T-helper 1 cell (primary cell): ENCODE measurements at regions not wholly inside any gene's neighbourhood (a gene's known extent, or its start where the extent isn't known, plus 50 kb on each side); places are given as distances from the start of the nearest gene placed in this dataset.
A peak's percentile ranks its signal among the peaks of the same experiment; 100 is the strongest.

Experiments used
- DNase-seq, 5 donors: peaks; one replicate each; pipeline ENCODE4 v3.0.0-alpha.2; 2012 to 2020

DNA sequence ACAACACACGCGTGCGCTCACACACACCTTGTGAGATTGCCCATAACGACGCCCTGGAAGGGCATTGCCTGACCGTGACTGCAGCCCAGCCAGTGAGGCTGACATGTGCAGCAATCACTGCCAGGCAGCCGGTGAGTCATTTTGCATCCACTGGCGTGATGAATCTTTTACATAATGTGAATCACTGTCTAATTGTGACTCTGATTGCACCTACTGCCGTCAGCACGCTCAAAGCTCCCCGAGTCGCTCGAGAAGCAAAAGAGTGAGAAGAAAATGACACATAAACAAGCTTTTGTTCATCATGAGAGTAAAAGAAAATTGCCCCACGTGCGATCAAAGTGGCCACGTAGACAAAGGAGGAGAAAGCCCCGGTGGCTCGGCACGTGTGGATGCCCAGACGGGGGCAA is 117.4 kb upstream of the PFKP start:
- peak in 1 of 5 donors; percentile 73 for DNase-seq

DNA sequence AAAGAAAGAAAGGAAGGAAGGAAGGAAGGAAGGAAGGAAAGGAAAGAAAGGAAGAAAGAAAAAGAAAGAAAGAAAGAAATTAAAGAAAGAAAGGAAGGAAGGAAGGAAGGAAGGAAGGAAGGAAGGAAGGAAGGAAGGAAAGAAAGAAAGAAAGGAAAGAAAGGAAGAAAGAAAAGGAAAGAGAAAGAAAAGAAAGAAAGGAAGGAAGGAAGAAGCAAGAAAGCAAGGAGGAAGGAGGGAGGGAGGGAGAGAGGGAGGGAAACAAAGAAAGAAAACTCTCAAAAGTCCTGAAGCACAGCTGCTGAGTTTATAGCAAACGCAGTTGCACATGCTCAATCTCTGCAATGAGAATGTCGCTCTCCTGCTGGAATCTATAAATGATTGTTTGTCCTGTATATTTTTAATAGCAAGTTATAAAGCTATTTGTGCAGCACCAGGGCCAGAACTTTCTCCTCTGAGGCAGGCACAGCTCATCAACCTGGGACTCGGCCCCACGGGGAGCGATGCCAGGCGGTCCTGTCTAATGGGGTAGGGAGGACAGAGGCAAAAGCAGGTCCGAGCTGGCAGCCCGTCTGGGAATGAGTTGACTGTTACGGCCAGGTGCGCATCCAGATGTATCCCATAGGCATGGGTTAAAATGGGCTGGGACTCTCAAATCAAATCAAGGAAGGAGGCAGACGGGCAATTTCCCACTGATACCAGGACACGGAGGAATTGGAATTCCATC is 118.0 kb upstream of the PFKP start:
- no peak for DNase-seq

DNA sequence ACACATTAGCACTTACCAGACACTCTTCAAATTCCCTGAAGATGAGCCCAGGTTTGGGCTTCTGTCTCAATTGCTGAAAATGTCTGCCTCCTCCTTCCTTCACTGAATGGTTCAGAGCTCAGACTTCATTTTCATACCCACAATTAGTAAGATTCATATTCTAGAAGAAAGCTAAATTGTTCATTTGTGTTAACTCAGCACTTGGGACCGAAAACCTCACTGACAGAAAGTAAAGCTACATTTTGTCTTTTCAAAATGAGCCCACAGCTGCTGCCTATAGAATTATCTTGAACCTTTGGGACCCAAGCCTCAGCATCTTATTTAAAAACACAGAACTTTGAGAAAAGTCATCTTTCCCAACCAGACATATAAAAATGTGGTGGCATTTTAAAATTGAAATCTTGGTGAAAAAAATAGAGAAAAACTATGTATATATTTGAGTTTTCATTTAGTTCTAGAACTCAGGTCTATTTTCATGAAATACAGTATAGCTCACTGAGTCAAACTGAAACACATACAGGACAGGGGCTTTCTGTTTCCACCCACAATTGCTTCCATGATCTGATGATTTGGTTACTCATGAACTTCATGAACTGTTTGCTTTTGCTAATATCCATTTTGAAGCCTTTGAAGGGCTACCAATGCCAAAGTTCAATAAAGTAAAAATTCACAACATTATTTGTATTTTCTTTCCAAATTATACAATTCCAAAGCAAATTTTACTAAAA is 119.1 kb upstream of the PFKP start:
- DNase-seq: peak in 1 of 5 donors; percentile 62

DNA sequence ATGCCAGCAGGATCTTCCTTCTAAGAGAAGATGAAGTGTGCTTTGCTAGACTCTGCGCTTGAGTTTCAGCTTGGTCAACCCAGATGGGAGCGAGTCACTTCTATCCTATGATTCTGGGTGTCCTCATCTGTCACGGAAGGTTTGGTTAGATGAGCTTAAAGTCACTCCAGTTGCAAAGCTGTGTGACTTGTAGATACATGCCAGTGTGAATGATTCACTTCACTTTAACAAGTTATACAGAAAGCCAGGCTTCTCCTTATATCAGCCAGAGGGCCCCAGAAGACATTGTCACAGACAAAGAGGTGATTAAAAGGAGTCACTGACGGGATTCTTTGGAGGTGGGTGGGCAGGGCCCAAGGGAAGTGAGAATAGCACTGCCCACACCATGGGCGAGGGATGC is 122.6 kb upstream of the PFKP start:
- no peak for DNase-seq

DNA sequence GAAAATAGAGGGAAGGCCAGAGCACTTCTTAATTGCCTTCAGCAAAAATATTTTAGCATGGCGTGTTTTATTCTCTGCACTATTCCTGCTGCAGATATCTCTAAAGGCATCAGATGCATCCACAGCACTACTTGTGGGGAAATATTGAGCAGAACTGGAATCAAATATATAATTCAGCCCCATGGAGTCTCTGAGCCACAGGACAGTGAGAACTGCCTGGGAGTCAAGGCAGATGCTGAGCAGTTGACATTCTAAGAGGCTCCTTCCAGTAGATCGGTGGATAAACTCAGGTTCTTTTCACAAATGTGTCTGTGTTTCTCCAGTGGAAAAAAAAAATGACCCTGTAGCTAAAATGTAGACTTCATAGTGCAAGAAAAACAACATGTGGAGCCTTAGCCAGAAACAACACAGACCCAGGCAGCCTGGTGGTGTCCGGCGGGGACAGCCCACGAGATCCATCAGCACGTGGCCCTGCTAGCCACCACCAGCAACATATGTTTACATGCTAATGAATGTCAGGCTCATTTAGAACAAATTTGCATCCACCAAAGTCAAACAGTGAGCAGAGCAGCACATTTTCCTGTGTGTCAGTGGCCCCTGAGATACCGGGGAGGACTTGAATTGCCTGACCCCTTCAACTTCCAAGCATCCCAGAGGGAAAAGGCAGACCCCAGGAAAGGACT is 123.3 kb upstream of the PFKP start:
- DNase-seq: no peak

DNA sequence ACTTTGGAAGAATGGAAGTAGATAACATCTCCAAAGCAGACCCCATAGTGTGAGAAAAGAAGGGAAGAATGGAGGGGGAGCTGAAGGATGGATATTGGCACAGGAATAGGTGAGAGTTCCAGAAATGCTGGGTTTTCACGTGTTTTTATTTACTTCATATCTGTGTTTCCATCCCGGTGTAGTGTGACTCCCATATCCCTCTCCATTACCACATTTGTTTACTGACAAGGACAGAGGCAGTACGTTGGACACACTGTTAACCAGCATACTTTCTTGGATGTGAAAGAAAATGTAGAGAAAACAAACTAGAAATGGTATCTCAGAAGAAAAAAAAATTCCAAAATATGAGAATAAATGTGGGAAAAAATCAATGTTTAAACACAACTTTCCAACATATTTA is 124.4 kb upstream of the PFKP start:
- no peak for DNase-seq

DNA sequence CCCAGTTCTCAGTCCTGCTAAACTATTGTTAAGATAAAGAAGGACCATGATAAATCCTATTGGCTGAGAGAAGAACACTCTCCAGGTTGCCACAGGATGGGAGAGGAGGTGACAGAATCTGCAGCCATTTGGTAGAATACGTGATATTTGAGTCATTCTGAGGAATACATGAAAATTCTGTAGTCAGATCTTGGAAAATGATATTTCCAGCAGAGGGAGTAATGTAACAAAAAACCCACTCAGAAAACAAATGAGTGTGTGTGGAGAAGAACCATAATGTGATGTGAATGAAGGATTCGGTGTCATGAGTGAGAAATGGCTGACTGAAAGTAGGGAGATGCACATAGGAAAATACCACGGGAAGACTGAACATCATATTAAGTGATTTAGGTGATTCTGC is 128.5 kb upstream of the PFKP start:
- DNase-seq: no peak

DNA sequence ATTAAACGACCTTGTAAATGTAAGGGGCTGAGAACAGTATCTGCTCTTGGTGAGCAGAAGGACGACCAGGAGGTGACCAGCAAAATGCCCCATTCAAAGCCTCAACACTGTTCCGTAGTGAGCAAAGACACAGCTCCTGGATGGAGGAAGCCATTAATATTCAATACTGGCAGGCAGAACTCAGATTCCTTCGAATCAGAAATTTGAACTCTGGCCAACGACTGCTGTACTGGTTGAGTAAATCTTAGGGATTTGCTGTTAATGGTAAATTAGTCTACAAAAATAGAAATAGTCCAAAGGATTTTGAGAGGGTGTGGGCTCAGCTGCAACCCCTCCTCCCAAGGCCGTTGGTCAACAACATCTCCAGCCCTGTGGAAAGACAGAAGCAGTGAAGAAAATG is 130.5 kb upstream of the PFKP start:
- DNase-seq: no peak

DNA sequence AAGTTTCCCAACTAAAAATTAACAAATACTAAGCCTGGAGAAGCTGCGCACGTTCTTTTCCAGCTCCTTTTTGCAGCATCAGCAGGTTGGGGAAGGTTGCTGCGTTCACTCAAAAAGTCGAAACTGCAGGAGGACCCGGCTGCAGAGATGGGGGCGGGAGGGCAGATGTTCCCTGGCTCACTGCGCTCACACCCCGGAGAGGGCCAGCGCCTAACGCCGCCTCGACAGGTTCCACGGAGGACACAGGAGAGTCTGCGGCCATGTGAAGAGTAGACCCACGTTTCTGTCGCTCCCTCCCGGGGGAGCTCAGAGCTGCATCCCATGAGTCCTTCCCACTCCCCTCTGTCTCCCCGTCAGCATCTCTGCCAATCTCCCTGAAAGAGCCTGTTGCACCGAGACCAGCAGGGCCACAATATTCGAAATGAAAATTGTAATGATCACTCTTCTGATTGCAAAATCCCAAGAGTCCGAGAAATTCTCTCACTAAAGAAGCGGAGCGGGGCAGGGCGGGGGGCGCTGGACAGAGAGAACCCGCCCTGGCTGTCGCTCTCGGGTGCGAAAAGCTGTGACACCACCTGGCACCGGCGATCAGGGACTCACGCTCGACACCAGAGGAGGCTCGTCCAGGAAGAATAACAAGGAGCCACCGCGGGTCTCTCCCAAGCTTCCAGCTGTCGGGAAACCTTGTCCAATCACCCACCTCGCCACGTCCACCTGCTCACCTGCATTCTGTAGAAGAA is 131.5 kb upstream of the PFKP start:
- DNase-seq: no peak

DNA sequence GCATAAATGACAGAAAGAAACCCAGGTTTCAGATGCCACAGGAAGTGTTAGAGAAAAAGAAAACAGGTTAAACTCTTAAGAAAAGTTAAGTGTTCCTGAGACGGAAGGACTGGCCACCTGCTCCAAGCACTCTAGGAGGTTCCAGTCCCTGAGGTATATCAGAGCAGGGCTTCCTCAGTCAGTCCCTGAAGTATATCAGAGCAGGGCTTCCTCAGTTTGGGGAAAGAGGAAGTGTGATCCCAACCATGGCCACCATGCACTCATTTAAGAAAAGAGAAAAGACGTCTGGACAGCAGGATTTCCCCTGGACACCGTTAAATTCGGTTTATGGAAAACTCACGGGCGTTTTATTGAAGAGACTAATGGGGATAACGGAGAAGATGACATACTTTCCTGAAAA is 133.4 kb upstream of the PFKP start:
- DNase-seq: no peak

DNA sequence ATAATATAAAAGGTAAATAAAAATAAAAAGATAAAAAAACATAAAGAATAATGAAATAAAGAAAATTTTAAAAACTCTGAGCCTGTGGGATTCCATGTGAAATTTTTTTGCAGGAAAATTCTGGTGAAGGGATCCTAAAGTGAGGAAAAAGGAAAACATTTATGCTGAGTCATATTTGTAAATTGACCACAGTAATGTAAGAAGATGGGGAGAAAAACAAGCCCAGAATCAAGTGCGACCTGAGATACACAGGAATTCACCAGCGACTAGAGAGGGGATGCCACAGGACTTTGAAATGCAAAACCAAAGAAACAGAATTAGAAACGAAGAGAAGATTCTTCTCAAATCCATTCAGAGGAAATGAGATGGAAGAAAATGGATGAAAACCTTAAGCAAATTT is 133.8 kb upstream of the PFKP start:
- no peak for DNase-seq

DNA sequence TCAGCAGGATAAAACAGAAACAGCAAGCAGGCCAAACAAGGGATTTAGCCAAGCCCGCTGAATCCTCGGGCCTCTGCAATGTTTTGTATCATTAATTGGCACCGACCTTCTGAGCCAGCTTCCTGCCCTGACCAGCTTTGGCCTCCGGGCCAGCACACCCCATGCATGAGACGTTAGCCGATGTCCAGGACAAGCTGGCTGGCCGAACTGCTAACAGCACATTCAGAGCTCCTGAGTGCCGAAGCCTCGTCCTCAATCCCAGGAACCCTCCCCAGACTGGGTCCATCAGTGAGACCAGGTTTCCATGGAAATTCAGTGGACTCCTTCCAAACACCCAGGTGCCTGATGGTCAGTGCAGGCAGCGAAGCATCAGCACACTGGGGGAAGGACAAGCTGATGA is 134.3 kb upstream of the PFKP start:
- DNase-seq: no peak

DNA sequence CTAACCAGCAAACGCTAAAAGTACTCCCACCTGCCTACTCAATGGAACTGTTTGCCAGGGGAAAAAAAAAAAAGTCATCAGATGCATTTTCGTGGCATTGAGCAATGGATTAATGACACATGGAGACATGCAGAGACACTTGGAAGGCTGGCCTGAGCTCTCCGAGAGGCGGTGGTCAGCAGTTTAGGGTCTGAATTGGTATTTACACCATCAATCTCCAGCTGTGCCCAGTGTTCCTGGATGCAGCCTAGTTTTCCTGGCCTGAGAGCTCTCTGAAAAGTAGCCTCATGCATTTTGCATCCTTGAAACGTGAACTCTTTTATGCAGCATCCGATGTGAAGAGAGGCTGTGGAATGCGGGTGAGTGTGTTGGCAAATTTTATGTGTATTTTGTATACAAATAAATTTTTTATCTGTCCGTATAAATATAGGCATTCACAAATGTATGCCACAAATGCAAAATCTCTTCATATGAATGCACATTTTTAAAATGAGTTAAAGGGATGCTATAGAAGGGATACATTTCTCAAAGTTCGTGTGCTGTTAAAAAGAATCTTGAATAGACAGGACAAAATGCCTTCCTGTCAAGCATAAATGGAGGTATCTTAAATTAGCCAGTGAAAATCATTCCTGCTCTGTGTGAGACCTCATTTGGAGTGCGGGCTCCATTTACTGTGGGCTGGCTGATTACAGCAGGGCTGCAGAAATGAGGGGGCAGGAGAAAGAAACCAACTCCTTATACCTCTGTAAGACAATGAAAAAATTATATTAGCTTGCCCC is 137.7 kb upstream of the PFKP start:
- DNase-seq: no peak

DNA sequence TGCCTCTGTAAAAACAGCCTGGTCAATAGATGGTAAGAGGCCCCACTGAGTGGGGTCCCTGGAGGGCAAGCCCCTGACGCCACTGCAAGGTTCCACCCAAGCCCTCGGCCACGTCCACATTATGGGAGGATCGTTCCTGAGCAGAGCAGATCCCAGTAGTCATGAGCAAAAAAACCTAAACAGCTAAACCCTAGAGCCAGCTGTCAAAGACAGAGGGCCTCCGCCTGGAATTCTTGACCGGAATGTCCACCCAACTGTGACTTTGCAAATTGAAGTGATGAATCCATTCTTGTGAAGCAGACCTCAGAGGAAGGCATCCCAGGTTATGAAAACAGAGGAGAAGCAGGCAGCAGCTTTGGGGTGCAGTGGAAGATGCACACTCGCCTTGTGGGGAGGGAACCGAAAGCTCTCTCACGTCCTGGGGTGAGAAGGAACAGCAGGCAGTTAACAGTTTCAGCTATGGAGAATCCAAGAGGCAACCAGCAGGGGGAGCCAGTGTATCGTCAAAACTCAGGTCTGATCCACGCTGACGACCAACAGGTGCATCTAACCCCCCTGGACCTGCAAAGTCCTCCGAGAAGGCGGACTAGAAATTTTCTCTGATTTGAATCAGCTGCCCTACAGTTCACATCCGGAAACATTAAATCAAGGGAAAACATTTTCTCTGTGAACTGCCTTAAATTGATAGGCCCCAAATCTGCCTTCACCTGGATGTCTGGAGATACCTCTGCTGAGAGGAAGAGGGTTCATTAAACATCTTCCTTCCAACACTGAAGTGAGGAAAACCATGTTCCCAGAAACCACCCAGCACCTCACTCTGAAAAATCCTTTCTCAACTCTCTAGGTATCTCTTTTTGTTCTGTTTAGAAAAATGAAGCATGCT is 139.1 kb upstream of the PFKP start:
- DNase-seq: peak in 2 of 5 donors; percentile 31 to 61

DNA sequence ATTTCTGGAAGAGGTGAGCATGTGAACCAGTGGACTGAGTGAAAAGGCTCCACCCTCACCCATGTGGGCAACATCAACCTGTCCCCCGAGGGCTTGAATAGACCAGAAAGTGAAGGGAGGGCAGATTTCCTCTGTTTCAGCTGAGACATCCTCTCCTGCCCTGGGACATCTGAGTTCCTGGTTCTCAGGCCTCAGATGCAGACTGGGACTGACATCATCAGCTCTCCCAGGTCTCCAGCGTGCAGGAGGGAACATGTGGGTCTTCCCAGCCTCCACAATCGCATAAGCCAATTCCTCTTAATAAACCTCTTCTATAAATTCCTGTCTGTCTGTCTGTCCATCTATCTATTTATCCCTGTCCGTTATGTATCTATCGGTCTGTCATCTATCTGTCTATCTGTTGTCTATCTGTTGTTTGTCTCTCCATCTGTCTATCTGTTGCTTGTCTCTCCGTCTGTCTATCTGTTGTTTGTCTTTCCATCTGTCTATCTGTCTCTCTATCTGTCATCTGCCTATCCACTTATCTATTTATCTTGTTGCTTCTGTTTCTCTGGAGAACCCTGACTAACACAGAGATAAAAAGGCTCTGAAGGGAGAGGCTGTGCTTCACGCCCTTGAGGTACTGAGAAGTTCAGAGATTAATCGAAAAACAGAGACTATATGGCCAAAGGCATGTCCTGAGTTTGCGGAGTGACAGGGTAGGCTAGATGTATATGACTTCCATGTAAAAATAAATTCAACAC is 140.3 kb upstream of the PFKP start:
- DNase-seq: no peak

DNA sequence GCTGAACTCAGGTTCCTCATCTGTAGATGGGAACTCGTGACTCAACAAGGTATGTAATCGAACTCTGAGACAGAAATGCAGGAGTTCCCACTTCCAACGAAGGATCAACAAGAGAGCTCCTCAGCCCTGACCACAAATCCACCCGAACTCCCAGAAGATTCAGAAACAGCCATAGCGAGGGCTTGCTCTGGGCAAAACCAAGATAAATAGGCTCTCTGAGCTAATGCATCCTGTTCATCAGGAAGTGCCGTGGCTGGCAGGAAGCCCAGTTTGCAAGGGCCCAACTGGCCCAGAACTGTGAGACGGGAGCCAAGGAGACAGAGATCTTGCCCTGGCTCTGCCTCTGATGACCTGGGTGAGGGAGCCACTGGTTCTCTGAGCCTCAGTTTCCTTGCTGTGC is 141.7 kb upstream of the PFKP start:
- peak in 1 of 5 donors; percentile 11 for DNase-seq

DNA sequence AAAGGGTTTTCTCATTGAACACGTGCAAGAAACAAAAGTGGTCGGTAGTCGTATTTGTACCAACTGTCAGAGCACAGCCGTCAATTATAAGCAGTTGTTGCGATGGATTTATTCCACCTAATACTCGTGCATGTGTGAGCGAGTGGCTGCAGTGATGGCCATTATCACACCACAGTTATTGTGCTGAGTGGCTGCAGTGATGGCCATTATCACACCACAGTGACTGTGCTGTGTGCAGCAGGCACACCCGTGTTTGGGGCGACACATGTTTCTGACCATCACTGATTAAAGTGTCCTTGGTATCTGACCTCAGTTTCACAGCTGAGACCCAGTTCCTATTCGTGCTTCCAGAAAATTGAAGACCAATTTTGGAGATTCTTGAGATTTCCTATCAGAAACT is 142.9 kb upstream of the PFKP start:
- DNase-seq: no peak

DNA sequence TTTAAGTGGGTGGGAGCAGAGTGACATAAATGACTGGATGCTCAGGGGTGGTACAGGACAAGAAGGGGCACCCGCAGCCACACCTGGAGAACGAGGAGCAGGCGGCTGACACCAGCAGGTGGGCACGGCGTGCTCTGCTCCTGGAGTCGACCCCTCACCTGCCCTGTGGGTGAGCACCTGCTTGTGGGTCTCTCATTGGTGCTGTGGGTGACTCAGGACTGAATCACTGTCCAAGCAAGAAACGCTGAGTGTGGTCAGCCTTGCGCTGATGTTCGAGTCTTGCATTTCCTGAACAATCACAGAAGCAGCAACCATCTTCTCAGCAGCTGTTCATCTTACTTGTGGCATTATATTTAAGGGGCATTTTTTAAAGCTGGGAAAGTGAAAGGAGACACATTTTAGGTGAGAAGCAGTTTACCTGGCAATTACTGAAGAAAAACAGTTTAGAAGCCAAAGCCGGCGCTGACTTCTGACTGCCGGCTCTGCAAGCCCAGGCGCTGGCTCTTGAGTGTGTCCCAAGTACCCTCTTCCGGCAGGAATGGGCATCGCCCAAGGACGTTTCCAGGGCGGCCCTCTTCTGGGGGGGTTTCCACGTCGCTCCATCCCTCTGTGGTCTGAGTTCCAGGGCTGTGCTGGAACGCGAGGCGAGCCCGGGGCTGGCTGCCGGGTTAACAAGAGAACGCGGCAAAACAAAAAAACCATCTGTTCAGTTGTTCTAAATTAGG is 145.2 kb upstream of the PFKP start:
- DNase-seq: no peak

DNA sequence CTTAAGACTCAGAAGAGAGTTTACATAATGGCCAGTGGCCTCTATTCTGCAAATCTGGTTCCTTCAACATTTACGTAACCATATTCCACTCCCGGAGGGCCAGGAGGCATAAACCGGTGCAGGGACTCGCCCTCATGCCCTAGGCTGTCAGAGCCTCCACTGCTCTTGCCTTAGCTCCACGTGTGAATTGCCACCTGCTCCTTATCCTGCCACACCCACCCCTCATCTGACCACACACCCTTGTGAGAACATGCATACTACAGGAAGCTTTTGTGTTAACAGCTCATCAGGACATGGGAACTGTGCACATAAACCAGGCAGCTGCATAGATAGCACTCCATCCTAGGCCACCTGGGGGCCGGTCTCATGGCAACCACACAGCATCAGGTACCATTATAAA is 146.7 kb upstream of the PFKP start:
- no peak for DNase-seq

DNA sequence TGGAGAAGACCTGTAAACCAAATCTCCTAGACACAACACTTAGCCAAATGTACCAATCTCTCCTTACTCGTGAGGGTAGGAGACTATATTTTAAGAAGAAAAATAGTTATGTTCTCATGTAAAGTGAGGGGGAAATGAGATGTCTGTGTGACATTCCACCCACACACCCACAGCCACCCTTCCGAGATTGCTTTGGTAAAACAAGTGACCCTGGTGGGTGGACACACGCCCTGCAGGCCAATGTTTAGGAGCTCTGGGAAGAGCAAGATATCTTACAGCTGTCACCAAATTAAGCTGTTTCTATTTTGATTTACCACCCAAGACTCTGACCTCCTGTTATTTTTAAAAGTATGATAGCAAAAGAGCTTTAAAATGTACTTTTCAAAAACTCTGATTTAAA is 147.2 kb upstream of the PFKP start:
- DNase-seq: no peak
